Body of pancreas (tissue), 4 donors: ENCODE measurements at regions not wholly inside any gene's neighbourhood (a gene's known extent, or its start where the extent isn't known, plus 50 kb on each side); places are given as distances from the start of the nearest gene placed in this dataset.
A peak's percentile ranks its signal among the peaks of the same experiment; 100 is the strongest.
"Not testable (repeated sequence)": the region's sequence is repeated elsewhere in the genome, so short reads cannot be mapped to it uniquely, and the experiment has no call there.

Experiments
- ATAC-seq: fragments of 150-250 bp; one replicate; pipeline ENCODE4 v1.9.1; 2016
- DNase-seq, 4 donors: peaks; one replicate each; pipeline ENCODE4 v3.0.0-alpha.2; 2019
- H3K27ac ChIP-seq, 4 donors: fragments of 200-600 bp; sonication (generic); 1 replicate in 3 of 4; 2 replicates in 1 of 4; pipeline versions ENCODE4 v1.5.1 to v1.6.1; 2016 to 2019; ENCODE audit warnings: mild to moderate bottlenecking in 1 of 4, mixed read lengths in 1 of 4, moderate library complexity in 1 of 4
- H3K27me3 ChIP-seq, 2 donors: fragments of 200-600 bp; sonication (generic); one replicate each; pipeline ENCODE4 v1.6.0; 2016; ENCODE audit warnings: mild to moderate bottlenecking in 1 of 2
- H3K36me3 ChIP-seq, 2 donors: fragments of 200-600 bp; sonication (generic); replicated peaks in 1 of 2; 2 replicates each; pipeline ENCODE4 v1.5.1; 2016; ENCODE audit warnings: low read depth in 2 of 2; ENCODE audit not compliant: insufficient read depth in 1 of 2
- H3K4me1 ChIP-seq: fragments of 200-600 bp; sonication (generic); one replicate; pipeline ENCODE4 v1.6.0; 2016
- H3K4me3 ChIP-seq, 2 donors: fragments of 200-600 bp; sonication (generic); 1 replicate in 1 of 2; 2 replicates in 1 of 2; pipeline ENCODE4 v1.5.1; 2016 to 2019
- H3K9me3 ChIP-seq, 3 donors: fragments of 200-600 bp; sonication (generic); 1 replicate in 2 of 3; 2 replicates in 1 of 3; pipeline ENCODE4 v1.5.1; 2016
- POLR2A ChIP-seq, 3 donors: fragments of 450-650 bp; IDR thresholded peaks; one replicate each; pipeline ENCODE4 v1.6.1; 2016; ENCODE audit warnings: antibody characterized with exemption in 3 of 3, mild to moderate bottlenecking in 2 of 3
- WGBS, 2 donors: methylation state at CpG; one replicate each; pipeline ENCODE4 v1.1.5; 2017; 5-methylcytosine and 5-hydroxymethylcytosine counted together
- intact Hi-C: fragments of 100-400 bp; cut with DNase I; formaldehyde crosslinking; loops from one replicate; pipeline ENCODE4 v1.15.1; 2023
- TF ChIP-seq, protein P1 (sequence below), 7 experiments: fragments of 450-650 bp in 4 of 7; fragments of 200-600 bp in 3 of 7; sonication (generic) in 3 of 7; IDR thresholded peaks; one replicate each; pipeline ENCODE4 v1.5.1; 2016 to 2019; ENCODE audit warnings: antibody characterized with exemption in 7 of 7

DNA sequence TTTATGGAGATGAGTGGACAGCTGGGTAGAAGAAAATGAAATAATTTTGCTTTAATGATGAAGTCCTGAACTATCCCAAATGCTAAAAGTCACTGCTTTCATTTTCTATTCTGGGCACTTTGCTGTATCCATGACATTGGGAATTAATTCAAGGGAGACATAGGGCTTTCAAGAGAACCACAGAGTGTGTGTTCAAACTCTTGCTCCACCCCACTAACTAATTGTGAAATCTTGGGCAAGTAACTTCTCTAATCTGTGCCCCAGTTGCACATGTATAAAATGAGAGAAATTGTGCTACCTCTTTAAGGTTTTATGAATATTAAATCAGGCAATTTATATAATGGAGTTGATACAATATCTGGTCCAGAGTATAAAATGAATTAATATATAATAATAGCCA, 1422.0 kb downstream of the ADGRL3 start:
- no peaks in the 10 kb centered on the region for H3K27me3 ChIP-seq
- intact Hi-C loops = no loop called here
- DNase-seq (no peak), ATAC-seq (no peak)
- TF ChIP-seq, protein P1, sequence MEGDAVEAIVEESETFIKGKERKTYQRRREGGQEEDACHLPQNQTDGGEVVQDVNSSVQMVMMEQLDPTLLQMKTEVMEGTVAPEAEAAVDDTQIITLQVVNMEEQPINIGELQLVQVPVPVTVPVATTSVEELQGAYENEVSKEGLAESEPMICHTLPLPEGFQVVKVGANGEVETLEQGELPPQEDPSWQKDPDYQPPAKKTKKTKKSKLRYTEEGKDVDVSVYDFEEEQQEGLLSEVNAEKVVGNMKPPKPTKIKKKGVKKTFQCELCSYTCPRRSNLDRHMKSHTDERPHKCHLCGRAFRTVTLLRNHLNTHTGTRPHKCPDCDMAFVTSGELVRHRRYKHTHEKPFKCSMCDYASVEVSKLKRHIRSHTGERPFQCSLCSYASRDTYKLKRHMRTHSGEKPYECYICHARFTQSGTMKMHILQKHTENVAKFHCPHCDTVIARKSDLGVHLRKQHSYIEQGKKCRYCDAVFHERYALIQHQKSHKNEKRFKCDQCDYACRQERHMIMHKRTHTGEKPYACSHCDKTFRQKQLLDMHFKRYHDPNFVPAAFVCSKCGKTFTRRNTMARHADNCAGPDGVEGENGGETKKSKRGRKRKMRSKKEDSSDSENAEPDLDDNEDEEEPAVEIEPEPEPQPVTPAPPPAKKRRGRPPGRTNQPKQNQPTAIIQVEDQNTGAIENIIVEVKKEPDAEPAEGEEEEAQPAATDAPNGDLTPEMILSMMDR (IDR thresholded peaks at IDR 0.05) = no peak
- no peak for TF ChIP-seq POLR2A (IDR thresholded peaks at IDR 0.05)
- H3K9me3 ChIP-seq = no peaks in the 10 kb centered on the region
- H3K27ac ChIP-seq = no peak overlapping the region
- no peak overlapping the region for H3K4me3 ChIP-seq
- H3K36me3 ChIP-seq = no peaks in the 10 kb centered on the region
- H3K4me1 ChIP-seq = no peaks in the 10 kb centered on the region

- intact Hi-C loops = no loop called here
- Histone ChIP-seq H3K36me3 (no peaks in the 10 kb centered on the region), H3K27ac (no peak overlapping the region), H3K4me1 (no peaks in the 10 kb centered on the region), H3K4me3 (no peak overlapping the region), H3K9me3 (no peaks in the 10 kb centered on the region), H3K27me3 (no peaks in the 10 kb centered on the region)
- DNase-seq (no peak), ATAC-seq (no peak)
- WGBS, 2 donors = 55 to 62% methylated on average over 4 of the region's 4 CpGs
- no peak for TF ChIP-seq POLR2A (IDR thresholded peaks at IDR 0.05)
- TF ChIP-seq, protein P1 (IDR thresholded peaks at IDR 0.05) = no peak
These were observed 1419.8 kb downstream of the ADGRL3 start for GRCh38 chr4:62619971-62620370.

- no peak for DNase-seq
- WGBS, 2 donors = 40 to 46% methylated on average over 2 of the region's 2 CpGs
These were observed 1417.9 kb downstream of the ADGRL3 start for GRCh38 chr4:62618042-62618441.

GRCh38 chr4:62601737-62602136, 1401.6 kb downstream of the ADGRL3 start:
- H3K4me1 ChIP-seq = no peaks in the 10 kb centered on the region
- TF ChIP-seq, protein P1 (IDR thresholded peaks at IDR 0.05) = no peak
- TF ChIP-seq POLR2A (IDR thresholded peaks at IDR 0.05) = no peak
- H3K36me3 ChIP-seq = no peaks in the 10 kb centered on the region
- H3K4me3 ChIP-seq = no peak overlapping the region
- 24 to 30% methylated on average over 1 of the region's 1 CpG for WGBS, 2 donors
- H3K27me3 ChIP-seq = no peaks in the 10 kb centered on the region
- H3K9me3 ChIP-seq = no peaks in the 10 kb centered on the region
- DNase-seq (no peak), ATAC-seq (no peak)
- H3K27ac ChIP-seq = no peak overlapping the region
- intact Hi-C loops = no loop called here

More at GRCh38 chr4:62618042-62618441, 1417.9 kb downstream of the ADGRL3 start:
- no peak for ATAC-seq
- intact Hi-C loops = no loop called here
- H3K36me3 ChIP-seq = no peaks in the 10 kb centered on the region
- TF ChIP-seq, protein P1 (IDR thresholded peaks at IDR 0.05) = no peak
- TF ChIP-seq POLR2A (IDR thresholded peaks at IDR 0.05) = no peak
- H3K9me3 ChIP-seq = no peaks in the 10 kb centered on the region
- no peaks in the 10 kb centered on the region for H3K4me1 ChIP-seq
- no peak overlapping the region for H3K27ac ChIP-seq
- no peak overlapping the region for H3K4me3 ChIP-seq
- H3K27me3 ChIP-seq = no peaks in the 10 kb centered on the region

- H3K27ac ChIP-seq, ATAC-seq, intact Hi-C loops, H3K36me3 ChIP-seq, H3K9me3 ChIP-seq, H3K4me1 ChIP-seq, H3K27me3 ChIP-seq, H3K4me3 ChIP-seq: not testable (repeated sequence)
- TF ChIP-seq, protein P1 (IDR thresholded peaks at IDR 0.05) = peak in 6 of 7 experiments; percentile 13 to 35 (median 26)
- WGBS, 2 donors = 54 to 65% methylated on average over 12 of the region's 12 CpGs
- DNase-seq = peak; percentile 9 to 60 (median 30)
These were observed 1395.1 kb downstream of the ADGRL3 start for GRCh38 chr4:62595265-62595664.
